Muscle of leg (tissue), 3 donors: ENCODE measurements at regions not wholly inside any gene's neighbourhood (a gene's known extent, or its start where the extent isn't known, plus 50 kb on each side); places are given as distances from the start of the nearest gene placed in this dataset.

Source experiments
- DNase-seq: peaks from one replicate; pipeline ENCODE4 v3.0.0; 2013
- H3K27ac ChIP-seq: one replicate; pipeline ENCODE4 v1.5.1; 2013; ENCODE audit warnings: mild to moderate bottlenecking, low read length, control low read depth
- H3K27me3 ChIP-seq: one replicate; pipeline ENCODE4 v1.6.1; 2013; ENCODE audit warnings: low read length; ENCODE audit not compliant: control insufficient read depth, insufficient read depth
- H3K36me3 ChIP-seq: one replicate; pipeline ENCODE4 v1.6.1; 2013; ENCODE audit warnings: low read length; ENCODE audit not compliant: control insufficient read depth, insufficient read depth
- H3K4me1 ChIP-seq: one replicate; pipeline ENCODE4 v1.6.1; 2013; ENCODE audit warnings: low read length; ENCODE audit not compliant: control insufficient read depth, insufficient read depth
- H3K4me3 ChIP-seq: one replicate; pipeline ENCODE4 v1.5.1; 2013; ENCODE audit warnings: low read length, control low read depth
- H3K9me3 ChIP-seq: replicated peaks from 2 replicates; pipeline ENCODE4 v1.6.1; 2013; ENCODE audit warnings: low read depth, low read length; ENCODE audit not compliant: control insufficient read depth
- WGBS: methylation state at CpG from one replicate; pipeline ENCODE4 v1.1.5; 2013; ENCODE audit warnings: missing lambda C conversion rate; ENCODE audit not compliant: insufficient coverage; 5-methylcytosine and 5-hydroxymethylcytosine counted together

- Histone ChIP-seq H3K4me1 (no peaks in the 10 kb centered on the region), H3K36me3 (no peaks in the 10 kb centered on the region), H3K9me3 (no peaks in the 10 kb centered on the region), H3K27me3 (no peaks in the 10 kb centered on the region), H3K4me3 (no peak overlapping the region), H3K27ac (no peak overlapping the region)
- no CpG with 5 or more reads among the region's 2 CpGs for WGBS
- DNase-seq, result no peak
Measured at GRCh38 chr7:14048889-14049288, 59.4 kb upstream of the ETV1 start.

GRCh38 chr7:14047709-14048399 is 58.4 kb upstream of the ETV1 start:
- no CpG with 5 or more reads among the region's 5 CpGs for WGBS
- H3K27me3 ChIP-seq, result no peaks in the 10 kb centered on the region
- DNase-seq, result no peak
- no peaks in the 10 kb centered on the region for H3K36me3 ChIP-seq
- H3K27ac ChIP-seq, result no peak overlapping the region
- H3K9me3 ChIP-seq, result no peaks in the 10 kb centered on the region
- no peak overlapping the region for H3K4me3 ChIP-seq
- H3K4me1 ChIP-seq, result no peaks in the 10 kb centered on the region

- no peaks in the 10 kb centered on the region for H3K9me3 ChIP-seq
- no peak overlapping the region for H3K4me3 ChIP-seq
- no peak overlapping the region for H3K27ac ChIP-seq
- DNase-seq, result no peak
- no CpG with 5 or more reads among the region's 3 CpGs for WGBS
- no peaks in the 10 kb centered on the region for H3K27me3 ChIP-seq
- no peaks in the 10 kb centered on the region for H3K36me3 ChIP-seq
- no peaks in the 10 kb centered on the region for H3K4me1 ChIP-seq
Measured at GRCh38 chr7:14045651-14046050, 56.2 kb upstream of the ETV1 start.

GRCh38 chr7:14040528-14040927 is 51.1 kb upstream of the ETV1 start:
- Histone ChIP-seq H3K36me3 (no peaks in the 10 kb centered on the region), H3K27ac (no peak overlapping the region), H3K27me3 (no peaks in the 10 kb centered on the region), H3K9me3 (no peaks in the 10 kb centered on the region), H3K4me1 (no peaks in the 10 kb centered on the region), H3K4me3 (no peak overlapping the region)
- 87% methylated on average over 4 of the region's 5 CpGs for WGBS
- no peak for DNase-seq
